ENCODE measurements at regions not wholly inside any gene's neighbourhood (a gene's known extent, or its start where the extent isn't known, plus 50 kb on each side); places are given as distances from the start of the nearest gene placed in this dataset.

- H3K27me3 ChIP-seq (ENCODE audit: control insufficient read depth, insufficient read depth, low read length, poor library complexity, severe bottlenecking): no peaks in the 10 kb centered on the region
- H3K36me3 ChIP-seq (ENCODE audit: control insufficient read depth, insufficient read depth, low read length): no peaks in the 10 kb centered on the region
- H3K27ac ChIP-seq (ENCODE audit: insufficient read depth, low read depth, low read length, poor library complexity, severe bottlenecking): no peak overlapping the region
- no peaks in the 10 kb centered on the region for H3K4me1 ChIP-seq (ENCODE audit: control insufficient read depth, insufficient read depth, low read length)
- H3K9me3 ChIP-seq (ENCODE audit: control insufficient read depth, low read length): no peaks in the 10 kb centered on the region
- no peak overlapping the region for H3K4me3 ChIP-seq (ENCODE audit: insufficient read depth, low read depth, low read length)
Measured at GRCh38 chr6:40854592-40854991, 184.4 kb downstream of the UNC5CL start.

- 76 to 79% methylated on average over 6 of the region's 6 CpGs for WGBS, 2 experiments
- Histone ChIP-seq H3K9me3 (ENCODE audit: control insufficient read depth, low read length) (no peaks in the 10 kb centered on the region), H3K27me3 (ENCODE audit: control insufficient read depth, insufficient read depth, low read length, poor library complexity, severe bottlenecking) (no peaks in the 10 kb centered on the region), H3K4me1 (ENCODE audit: control insufficient read depth, insufficient read depth, low read length) (no peaks in the 10 kb centered on the region), H3K27ac (ENCODE audit: insufficient read depth, low read depth, low read length, poor library complexity, severe bottlenecking) (no peak overlapping the region), H3K4me3 (ENCODE audit: insufficient read depth, low read depth, low read length) (no peak overlapping the region), H3K36me3 (ENCODE audit: control insufficient read depth, insufficient read depth, low read length) (no peaks in the 10 kb centered on the region)
Measured at GRCh38 chr6:40852779-40853373, 186.1 kb downstream of the UNC5CL start.

- H3K4me3 ChIP-seq (ENCODE audit: insufficient read depth, low read depth, low read length): no peak overlapping the region
- H3K4me1 ChIP-seq (ENCODE audit: control insufficient read depth, insufficient read depth, low read length): no peaks in the 10 kb centered on the region
- no peaks in the 10 kb centered on the region for H3K27me3 ChIP-seq (ENCODE audit: control insufficient read depth, insufficient read depth, low read length, poor library complexity, severe bottlenecking)
- H3K27ac ChIP-seq (ENCODE audit: insufficient read depth, low read depth, low read length, poor library complexity, severe bottlenecking): no peak overlapping the region
- H3K36me3 ChIP-seq (ENCODE audit: control insufficient read depth, insufficient read depth, low read length): no peaks in the 10 kb centered on the region
- WGBS, 2 experiments: 91 to 98% methylated on average over 2 to 3 of the region's 3 CpGs
- H3K9me3 ChIP-seq (ENCODE audit: control insufficient read depth, low read length): no peaks in the 10 kb centered on the region
Measured at GRCh38 chr6:40849546-40849945, 189.5 kb downstream of the UNC5CL start.

GRCh38 chr6:40848868-40849514 lies 190.0 kb downstream of the UNC5CL start:
- WGBS, 2 experiments: 91 to 92% methylated on average over 4 of the region's 4 CpGs
- Histone ChIP-seq H3K4me3 (ENCODE audit: insufficient read depth, low read depth, low read length) (no peak overlapping the region), H3K9me3 (ENCODE audit: control insufficient read depth, low read length) (no peaks in the 10 kb centered on the region), H3K27ac (ENCODE audit: insufficient read depth, low read depth, low read length, poor library complexity, severe bottlenecking) (no peak overlapping the region), H3K4me1 (ENCODE audit: control insufficient read depth, insufficient read depth, low read length) (no peaks in the 10 kb centered on the region), H3K36me3 (ENCODE audit: control insufficient read depth, insufficient read depth, low read length) (no peaks in the 10 kb centered on the region), H3K27me3 (ENCODE audit: control insufficient read depth, insufficient read depth, low read length, poor library complexity, severe bottlenecking) (no peaks in the 10 kb centered on the region)

- Histone ChIP-seq H3K4me3 (ENCODE audit: insufficient read depth, low read depth, low read length) (no peak overlapping the region), H3K36me3 (ENCODE audit: control insufficient read depth, insufficient read depth, low read length) (no peaks in the 10 kb centered on the region), H3K9me3 (ENCODE audit: control insufficient read depth, low read length) (no peaks in the 10 kb centered on the region), H3K27ac (ENCODE audit: insufficient read depth, low read depth, low read length, poor library complexity, severe bottlenecking) (no peak overlapping the region), H3K27me3 (ENCODE audit: control insufficient read depth, insufficient read depth, low read length, poor library complexity, severe bottlenecking) (no peaks in the 10 kb centered on the region), H3K4me1 (ENCODE audit: control insufficient read depth, insufficient read depth, low read length) (no peaks in the 10 kb centered on the region)
- WGBS, 2 experiments: 88 to 92% methylated on average over 5 of the region's 5 CpGs
Measured at GRCh38 chr6:40848038-40848437, 191.0 kb downstream of the UNC5CL start.

- H3K4me3 ChIP-seq (ENCODE audit: insufficient read depth, low read depth, low read length): no peak overlapping the region
- no peaks in the 10 kb centered on the region for H3K9me3 ChIP-seq (ENCODE audit: control insufficient read depth, low read length)
- no peak overlapping the region for H3K27ac ChIP-seq (ENCODE audit: insufficient read depth, low read depth, low read length, poor library complexity, severe bottlenecking)
- H3K27me3 ChIP-seq (ENCODE audit: control insufficient read depth, insufficient read depth, low read length, poor library complexity, severe bottlenecking): no peaks in the 10 kb centered on the region
- H3K4me1 ChIP-seq (ENCODE audit: control insufficient read depth, insufficient read depth, low read length): no peaks in the 10 kb centered on the region
- no peaks in the 10 kb centered on the region for H3K36me3 ChIP-seq (ENCODE audit: control insufficient read depth, insufficient read depth, low read length)
- WGBS, 2 experiments: 27 to 28% methylated on average over 2 of the region's 2 CpGs
Measured at GRCh38 chr6:40845553-40845952, 193.5 kb downstream of the UNC5CL start.

- Histone ChIP-seq H3K27ac (ENCODE audit: insufficient read depth, low read depth, low read length, poor library complexity, severe bottlenecking) (no peak overlapping the region), H3K4me3 (ENCODE audit: insufficient read depth, low read depth, low read length) (no peak overlapping the region), H3K36me3 (ENCODE audit: control insufficient read depth, insufficient read depth, low read length) (no peaks in the 10 kb centered on the region), H3K27me3 (ENCODE audit: control insufficient read depth, insufficient read depth, low read length, poor library complexity, severe bottlenecking) (no peaks in the 10 kb centered on the region), H3K4me1 (ENCODE audit: control insufficient read depth, insufficient read depth, low read length) (no peaks in the 10 kb centered on the region), H3K9me3 (ENCODE audit: control insufficient read depth, low read length) (no peaks in the 10 kb centered on the region)
- WGBS, 2 experiments: 67% methylated on average over 1 of the region's 1 CpG; no CpG with 5 or more reads in 1 of the 2 experiments
Measured at GRCh38 chr6:40844246-40844645, 194.8 kb downstream of the UNC5CL start.

GRCh38 chr6:40841721-40842120 lies 197.3 kb downstream of the UNC5CL start:
- no CpG with 5 or more reads among the region's 2 CpGs for WGBS, 2 experiments
- Histone ChIP-seq H3K36me3 (ENCODE audit: control insufficient read depth, insufficient read depth, low read length) (no peaks in the 10 kb centered on the region), H3K4me3 (ENCODE audit: insufficient read depth, low read depth, low read length) (no peak overlapping the region), H3K9me3 (ENCODE audit: control insufficient read depth, low read length) (no peaks in the 10 kb centered on the region), H3K27me3 (ENCODE audit: control insufficient read depth, insufficient read depth, low read length, poor library complexity, severe bottlenecking) (no peaks in the 10 kb centered on the region), H3K27ac (ENCODE audit: insufficient read depth, low read depth, low read length, poor library complexity, severe bottlenecking) (no peak overlapping the region), H3K4me1 (ENCODE audit: control insufficient read depth, insufficient read depth, low read length) (no peaks in the 10 kb centered on the region)

GRCh38 chr6:40832691-40833090 lies 206.3 kb downstream of the UNC5CL start:
- WGBS, 2 experiments: 86 to 95% methylated on average over 4 of the region's 4 CpGs

GRCh38 chr6:40831381-40831780 lies 207.6 kb downstream of the UNC5CL start:
- Histone ChIP-seq H3K27ac (ENCODE audit: insufficient read depth, low read depth, low read length, poor library complexity, severe bottlenecking) (no peak overlapping the region), H3K4me1 (ENCODE audit: control insufficient read depth, insufficient read depth, low read length) (no peaks in the 10 kb centered on the region), H3K4me3 (ENCODE audit: insufficient read depth, low read depth, low read length) (no peak overlapping the region), H3K27me3 (ENCODE audit: control insufficient read depth, insufficient read depth, low read length, poor library complexity, severe bottlenecking) (no peaks in the 10 kb centered on the region), H3K9me3 (ENCODE audit: control insufficient read depth, low read length) (no peaks in the 10 kb centered on the region), H3K36me3 (ENCODE audit: control insufficient read depth, insufficient read depth, low read length) (no peaks in the 10 kb centered on the region)
- WGBS, 2 experiments: 86 to 90% methylated on average over 2 to 3 of the region's 3 CpGs

More at GRCh38 chr6:40832691-40833090, 206.3 kb downstream of the UNC5CL start:
- H3K4me3 ChIP-seq (ENCODE audit: insufficient read depth, low read depth, low read length): no peak overlapping the region
- H3K27me3 ChIP-seq (ENCODE audit: control insufficient read depth, insufficient read depth, low read length, poor library complexity, severe bottlenecking): no peaks in the 10 kb centered on the region
- no peaks in the 10 kb centered on the region for H3K9me3 ChIP-seq (ENCODE audit: control insufficient read depth, low read length)
- no peaks in the 10 kb centered on the region for H3K36me3 ChIP-seq (ENCODE audit: control insufficient read depth, insufficient read depth, low read length)
- H3K4me1 ChIP-seq (ENCODE audit: control insufficient read depth, insufficient read depth, low read length): no peaks in the 10 kb centered on the region
- H3K27ac ChIP-seq (ENCODE audit: insufficient read depth, low read depth, low read length, poor library complexity, severe bottlenecking): no peak overlapping the region
